GM10248 (cell line): ENCODE measurements at regions not wholly inside any gene's neighbourhood (a gene's known extent, or its start where the extent isn't known, plus 50 kb on each side); places are given as distances from the start of the nearest gene placed in this dataset.

Experiments
- CTCF ChIA-PET: fragments of 300-600 bp; sonication (Branson Sonifier 250); formaldehyde crosslinking; extraction: SDS; loops from one replicate; lab custom pipeline; 2021; ENCODE audit warnings: antibody characterized with exemption; lab: Yijun Ruan, JAX
- POLR2A ChIA-PET: fragments of 350-650 bp; sonication (Branson Sonifier 250); formaldehyde crosslinking; extraction: SDS; loops from one replicate; lab custom pipeline; 2020; ENCODE audit warnings: antibody characterized with exemption; lab: Yijun Ruan, JAX
- DNase-seq: peaks from one replicate; pipeline ENCODE4 v3.0.0; 2012; ENCODE audit errors: extremely low spot score
- CTCF ChIP-seq: IDR thresholded peaks from 2 replicates; pipeline ENCODE4 v1.5.1; 2012; ENCODE audit warnings: mild to moderate bottlenecking, low read depth; ENCODE audit errors: extremely low read depth, missing control alignments, control extremely low read depth

GRCh38 chr17:79217473-79218135 is 143.0 kb downstream of the ENGASE start:
- DNase-seq: no peak
- ChIA-PET CTCF (interaction anchor here (1.5 kb wide), 1 partner anchor 174 kb away, joined by 4 read pairs; no protein-coding TSS in a partner anchor), POLR2A (no interaction called here)
- TF ChIP-seq CTCF: no peak

- DNase-seq: no peak
- ChIA-PET CTCF (interaction anchor here (1.5 kb wide), 1 partner anchor 175 kb away, joined by 4 read pairs; no protein-coding TSS in a partner anchor), POLR2A (no interaction called here)
- no peak for TF ChIP-seq CTCF
These were observed 142.2 kb downstream of the ENGASE start for GRCh38 chr17:79216826-79217225.

DNA sequence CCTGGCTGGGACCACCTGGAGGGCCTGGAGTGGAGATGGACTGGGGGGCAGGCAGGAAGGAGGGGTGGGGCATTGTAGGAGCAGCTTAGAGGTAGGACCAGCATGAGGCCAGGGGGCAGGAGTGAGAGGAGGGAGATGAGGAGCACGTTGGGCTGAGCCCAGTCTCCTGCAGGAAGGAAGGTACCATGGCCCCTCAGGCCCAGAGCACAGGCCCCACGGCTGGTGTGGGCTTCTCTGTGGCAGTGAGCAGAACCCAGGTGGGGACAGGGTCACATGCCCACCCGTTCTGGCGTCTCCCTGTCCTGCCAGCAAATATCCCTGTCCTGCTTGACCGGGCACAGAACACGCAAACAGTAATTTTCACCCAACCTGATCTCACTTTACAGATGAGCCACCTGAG is 141.8 kb downstream of the ENGASE start:
- ChIA-PET CTCF (interaction anchor here (0.9 kb wide), 1 partner anchor 171 kb away, joined by 3 read pairs; no protein-coding TSS in a partner anchor), POLR2A (no interaction called here)
- no peak for DNase-seq
- no peak for TF ChIP-seq CTCF

DNA sequence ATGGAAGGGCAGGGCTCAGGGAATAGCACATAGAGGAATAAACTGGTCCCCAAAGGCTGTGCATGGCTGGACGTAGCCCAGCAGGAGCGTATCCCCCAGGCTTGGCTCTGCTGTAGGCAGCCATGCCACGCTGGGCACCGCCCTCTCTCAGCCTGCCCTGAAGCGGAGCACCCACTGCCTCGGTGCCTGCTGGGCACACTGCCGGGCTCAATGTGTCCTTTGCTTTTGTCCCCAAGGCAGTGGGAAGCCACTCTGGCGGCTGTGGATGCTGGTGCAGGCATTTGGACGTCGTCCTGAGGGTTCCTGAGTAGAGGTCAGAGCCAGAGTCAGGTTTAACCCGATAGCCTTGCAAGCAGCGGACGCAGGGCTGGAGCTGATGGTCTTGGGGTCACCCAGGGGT is 141.0 kb downstream of the ENGASE start:
- TF ChIP-seq CTCF: no peak
- CTCF ChIA-PET: interaction anchor here (0.9 kb wide), 1 partner anchor 172 kb away, joined by 3 read pairs; no protein-coding TSS in a partner anchor
- POLR2A ChIA-PET: no interaction called here

DNA sequence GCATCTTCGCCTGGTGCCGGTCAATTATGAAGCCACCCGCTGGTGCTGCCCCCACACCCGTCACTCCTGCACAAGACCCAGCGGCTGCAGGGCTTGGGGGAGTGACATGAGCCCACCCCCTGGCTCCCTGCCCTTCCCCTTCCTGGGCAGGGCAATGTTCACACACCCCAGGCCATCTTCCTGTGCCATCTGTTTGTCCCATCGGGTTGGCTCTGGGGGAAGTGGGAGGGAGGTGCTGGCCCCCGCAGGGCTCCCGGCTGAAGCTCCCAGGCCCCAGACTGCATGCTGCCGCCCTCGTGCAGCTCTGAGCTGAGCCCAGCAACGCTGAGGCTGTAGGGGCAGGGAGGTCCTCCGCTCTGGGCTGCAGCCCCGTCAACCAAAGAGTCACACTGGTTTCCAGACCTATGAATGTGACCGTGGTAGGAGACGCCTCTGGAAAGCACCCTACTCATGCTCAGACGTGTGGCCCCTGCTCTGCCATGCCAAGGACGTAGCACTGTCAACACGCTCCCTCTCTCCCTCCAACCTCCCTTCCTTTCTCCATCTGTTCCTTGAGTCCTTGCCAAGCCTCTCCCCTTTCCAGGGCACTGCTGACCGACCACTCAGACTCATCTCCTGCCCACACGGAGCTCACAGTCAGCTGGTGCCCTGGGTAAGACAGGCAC is 140.4 kb downstream of the ENGASE start:
- no peak for TF ChIP-seq CTCF
- ChIA-PET POLR2A (no interaction called here), CTCF (no interaction called here)
- DNase-seq: no peak

More for the DNA sequence above, 141.0 kb downstream of the ENGASE start:
- DNase-seq: no peak

GRCh38 chr17:79214459-79214858 is 139.8 kb downstream of the ENGASE start:
- DNase-seq: no peak
- POLR2A ChIA-PET: no interaction called here
- TF ChIP-seq CTCF: no peak
- CTCF ChIA-PET: no interaction called here
